Spleen (tissue), 7 donors: ENCODE measurements at regions not wholly inside any gene's neighbourhood (a gene's known extent, or its start where the extent isn't known, plus 50 kb on each side); places are given as distances from the start of the nearest gene placed in this dataset.
"Not testable (repeated sequence)": the region's sequence is repeated elsewhere in the genome, so short reads cannot be mapped to it uniquely, and the experiment has no call there.

Source experiments
- CTCF ChIP-seq, 11 experiments: fragments of 200-600 bp in 7 of 11; fragments of 450-650 bp in 4 of 11; sonication (generic) in 4 of 11; IDR thresholded peaks in 8 of 11; conservative IDR thresholded peaks in 3 of 11; 1 replicate in 7 of 11; 2 replicates in 4 of 11; pipeline versions ENCODE4 v1.4.0 to v1.8.0; 2016 to 2021; ENCODE audit warnings: antibody characterized with exemption in 11 of 11, inconsistent platforms in 4 of 11, mild to moderate bottlenecking in 1 of 11
- POLR2AphosphoS5 ChIP-seq, 3 donors: sonication (generic); formaldehyde crosslinking; IDR thresholded peaks; one replicate each; pipeline ENCODE4 v1.5.1; 2017; ENCODE audit warnings: antibody characterized with exemption in 3 of 3
- donor health status: DM: no; HTN: no; CAD: no; lungs with moderate emphysema.
- donor health status: DM: no; HTN: no; CAD: no.
- donor health status: DM: no; HTN: no; CAD: no.

DNA sequence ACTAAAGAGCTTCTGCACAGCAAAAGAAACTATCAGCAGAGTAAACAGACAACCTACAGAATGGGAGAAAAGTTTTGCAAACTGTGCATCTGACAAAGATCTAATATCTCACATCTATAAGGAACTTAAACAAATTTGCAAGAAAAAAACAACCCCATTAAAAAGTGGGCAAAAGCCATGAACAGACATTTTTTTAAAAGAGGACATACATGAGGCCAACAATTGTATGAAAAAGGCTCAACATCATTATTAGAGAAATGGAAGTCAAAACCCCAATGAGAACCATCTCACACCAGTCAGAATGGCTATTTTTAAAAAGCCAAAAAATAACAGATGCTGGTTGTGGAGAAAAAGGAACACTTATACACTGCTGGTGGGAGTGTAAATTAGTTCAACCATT, 483.8 kb downstream of the ADCYAP1 start:
- not testable (repeated sequence) for TF ChIP-seq CTCF (IDR thresholded peaks at IDR 0.05 in 8 of 11, conservative IDR thresholded peaks at IDR 0.05 in 3 of 11); POLR2AphosphoS5 (IDR thresholded peaks at IDR 0.05)
